RPMI7951 (cell line): ENCODE measurements at regions not wholly inside any gene's neighbourhood (a gene's known extent, or its start where the extent isn't known, plus 50 kb on each side); places are given as distances from the start of the nearest gene placed in this dataset.

ENCODE experiments used
- DNase-seq: peaks from one replicate; pipeline ENCODE4 v3.0.0-alpha.2; 2012; ENCODE audit warnings: low read depth

GRCh38 chr4:30939069-30939468, 218.9 kb downstream of the PCDH7 start:
- no peak for DNase-seq

GRCh38 chr4:30939684-30940083, 219.5 kb downstream of the PCDH7 start:
- DNase-seq, result no peak

DNA sequence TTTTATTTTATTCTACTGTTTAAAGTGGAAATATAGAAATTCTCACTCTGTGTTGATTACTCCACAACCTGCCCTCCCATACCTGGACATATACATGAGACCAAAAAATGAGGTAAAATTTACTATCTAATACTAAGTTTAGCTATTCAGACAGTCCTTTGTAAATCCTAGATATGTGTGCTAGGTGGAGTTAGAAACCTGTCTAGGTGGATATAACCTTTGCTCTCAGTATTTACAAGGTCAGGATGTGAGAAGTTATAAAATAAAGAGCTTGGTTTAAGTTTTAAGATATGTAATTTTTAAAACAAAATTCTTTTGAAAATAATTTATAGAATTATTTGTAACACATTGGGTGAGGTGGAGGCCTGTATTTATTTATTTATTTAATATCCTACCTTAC, 221.5 kb downstream of the PCDH7 start:
- DNase-seq, result no peak

DNA sequence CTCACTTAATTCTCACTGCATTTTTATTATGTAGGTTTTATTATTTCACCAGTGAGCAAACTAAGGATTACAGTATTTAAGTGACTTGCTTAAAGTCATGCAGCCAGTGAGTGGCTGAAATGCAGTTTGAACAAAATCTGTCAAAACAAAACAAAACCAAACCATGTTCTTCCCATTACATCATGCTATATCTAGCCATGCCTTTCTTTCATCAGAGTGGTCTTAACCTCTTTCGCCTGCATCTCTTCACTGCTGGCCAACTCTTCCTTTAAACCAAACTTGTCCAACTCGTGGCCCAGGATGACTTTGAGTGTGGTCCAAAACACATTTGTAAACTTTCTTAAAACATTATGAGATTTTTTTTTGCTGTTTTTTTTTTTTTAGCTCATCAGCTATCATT, 223.2 kb downstream of the PCDH7 start:
- DNase-seq, result no peak

GRCh38 chr4:30945586-30945985, 225.4 kb downstream of the PCDH7 start:
- DNase-seq, result no peak

DNA sequence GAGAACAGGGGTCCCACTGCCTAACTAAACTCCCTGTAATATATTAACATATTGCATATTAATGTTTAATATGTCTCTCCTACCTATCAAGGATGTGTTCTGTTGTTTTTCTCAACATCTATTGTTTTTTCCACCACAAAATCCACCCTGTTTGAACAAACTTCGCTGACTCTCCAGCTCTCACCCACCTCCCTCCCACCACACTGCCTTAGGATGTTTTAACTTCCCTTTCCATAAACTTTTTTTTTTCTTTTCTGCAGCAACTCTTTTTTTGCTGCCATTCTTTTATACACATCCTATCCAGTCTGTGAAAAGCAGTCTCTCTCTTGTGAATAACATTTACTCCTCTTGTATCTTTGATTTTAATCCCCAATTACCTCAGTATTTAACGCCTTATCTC, 226.1 kb downstream of the PCDH7 start:
- no peak for DNase-seq

GRCh38 chr4:30948653-30949052, 228.5 kb downstream of the PCDH7 start:
- DNase-seq, result no peak

- peak; percentile 0 for DNase-seq
Measured at GRCh38 chr4:30950737-30951136, 230.6 kb downstream of the PCDH7 start.

GRCh38 chr4:30952526-30953219, 232.5 kb downstream of the PCDH7 start:
- no peak for DNase-seq

DNA sequence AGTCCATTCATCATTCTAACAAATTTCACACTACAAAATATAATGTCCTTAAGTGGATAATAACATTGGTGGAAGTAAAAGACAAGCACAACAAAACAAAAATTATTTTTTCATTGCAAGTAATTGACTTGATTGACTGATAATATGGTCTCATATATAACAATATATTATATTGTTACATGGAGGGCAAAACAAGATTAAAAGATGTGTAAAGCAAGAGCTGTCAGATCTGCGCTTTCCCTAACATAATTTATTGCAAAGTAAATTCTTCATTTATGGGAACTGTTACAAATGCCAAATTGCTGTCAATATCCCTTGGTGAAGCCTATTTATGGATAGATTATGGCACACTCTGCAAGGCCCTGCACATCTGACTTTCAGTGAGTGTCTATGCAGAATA, 233.6 kb downstream of the PCDH7 start:
- no peak for DNase-seq

DNA sequence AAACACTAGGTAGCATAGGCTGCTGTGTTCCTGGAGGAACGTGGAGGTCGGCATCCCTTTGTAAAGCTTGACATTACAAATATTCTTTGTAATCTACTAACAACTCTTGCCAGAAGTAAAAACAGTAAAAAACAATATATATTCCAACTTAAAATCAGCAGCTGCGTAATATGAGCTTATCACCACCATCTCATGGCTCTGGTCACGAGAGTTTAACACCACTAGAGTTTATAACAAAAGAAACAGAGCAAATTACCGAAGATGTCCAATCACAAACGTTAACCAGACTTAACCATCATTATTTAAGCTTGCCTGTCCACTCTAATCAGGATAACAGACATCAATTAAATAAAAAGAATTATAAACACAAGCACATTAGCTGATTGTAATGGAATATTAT, 236.7 kb downstream of the PCDH7 start:
- no peak for DNase-seq

- DNase-seq, result no peak
Measured at GRCh38 chr4:30957706-30958105, 237.5 kb downstream of the PCDH7 start.

DNA sequence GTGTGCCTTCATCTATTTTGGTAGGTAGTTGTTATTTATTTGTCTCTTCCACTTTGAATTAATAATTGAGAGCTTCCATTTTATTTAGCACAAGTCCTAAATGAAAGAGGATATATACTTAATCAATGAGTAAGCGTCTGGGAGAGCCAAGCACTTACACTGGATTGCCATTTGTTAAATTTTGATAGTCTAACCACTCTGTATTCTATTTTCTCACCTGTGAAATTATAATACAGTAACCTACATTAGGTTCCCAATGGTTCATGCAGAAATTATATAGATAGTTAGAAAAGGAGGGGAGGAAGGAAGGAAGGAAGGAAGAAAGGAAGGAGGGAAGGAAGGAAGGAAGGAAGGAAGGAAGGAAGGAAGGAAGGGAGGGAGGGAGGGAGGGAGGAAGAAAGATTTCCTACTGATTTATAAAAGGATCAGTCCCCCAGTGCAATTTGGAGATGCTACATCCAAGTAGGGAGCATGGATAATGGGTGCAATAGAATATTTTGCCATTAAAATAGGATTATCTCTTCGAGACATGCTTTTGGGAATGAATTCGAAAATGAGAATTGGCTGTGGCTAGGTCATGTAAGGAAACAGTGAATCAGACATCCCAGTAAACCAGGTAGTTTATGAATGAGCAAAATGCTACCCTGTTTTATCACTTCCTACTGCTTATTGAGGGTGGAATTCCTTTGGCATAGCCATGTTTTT, 239.8 kb downstream of the PCDH7 start:
- DNase-seq, result no peak

DNA sequence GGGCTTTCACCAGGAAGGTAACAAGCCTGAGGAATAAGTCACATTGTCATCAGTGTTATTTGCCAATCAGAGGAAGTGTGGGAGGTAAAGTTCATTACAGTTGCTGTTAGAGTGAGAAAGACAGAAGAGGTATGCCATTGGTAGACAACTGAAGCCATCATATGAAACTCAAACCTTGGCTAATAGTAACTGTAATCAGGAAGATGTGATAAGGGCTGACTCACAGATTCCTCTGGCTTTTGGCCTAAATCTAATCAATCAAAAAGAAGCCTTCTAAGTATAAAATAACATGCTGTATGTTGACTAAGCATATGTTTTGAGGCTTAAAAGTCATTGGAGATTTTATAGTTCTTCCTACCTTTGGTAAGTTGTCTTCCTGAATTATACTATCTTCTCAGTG, 242.8 kb downstream of the PCDH7 start:
- DNase-seq, result no peak

DNA sequence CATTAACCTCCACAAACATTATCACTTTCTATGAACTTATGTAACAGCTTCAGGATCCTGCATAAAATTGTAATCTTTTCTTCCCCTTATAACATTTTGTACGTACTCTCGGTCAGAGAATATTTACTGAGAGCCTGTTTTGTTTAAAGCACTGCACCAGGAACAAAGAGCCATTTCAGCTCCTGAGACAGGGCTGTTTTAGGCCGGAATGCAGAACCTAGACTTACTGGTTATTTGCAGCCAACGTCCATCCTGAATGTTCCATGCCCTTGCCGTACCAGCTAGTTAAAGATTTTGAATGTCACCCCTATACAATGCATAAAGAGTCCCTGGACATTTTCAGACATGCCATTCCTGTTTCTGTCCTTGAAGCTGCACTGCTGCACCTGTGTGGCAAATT, 248.8 kb downstream of the PCDH7 start:
- no peak for DNase-seq

DNA sequence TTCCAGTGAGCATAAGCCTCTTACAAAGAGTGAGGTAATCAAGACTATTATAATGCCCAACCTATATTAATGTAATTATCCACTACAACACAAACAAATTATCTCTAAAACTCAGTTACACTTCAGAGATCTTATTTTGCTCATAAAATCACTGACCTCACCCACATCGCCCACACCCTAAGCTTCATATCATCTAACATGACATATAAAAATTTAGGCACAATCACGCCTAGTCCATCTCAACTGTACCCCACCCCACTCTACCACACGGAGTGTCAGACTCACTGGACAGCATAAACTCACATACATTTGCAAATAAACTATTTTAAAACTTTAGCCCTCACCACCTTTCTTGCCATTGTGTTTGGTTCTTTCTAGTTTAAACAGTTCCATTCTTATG, 252.4 kb downstream of the PCDH7 start:
- DNase-seq, result no peak

DNA sequence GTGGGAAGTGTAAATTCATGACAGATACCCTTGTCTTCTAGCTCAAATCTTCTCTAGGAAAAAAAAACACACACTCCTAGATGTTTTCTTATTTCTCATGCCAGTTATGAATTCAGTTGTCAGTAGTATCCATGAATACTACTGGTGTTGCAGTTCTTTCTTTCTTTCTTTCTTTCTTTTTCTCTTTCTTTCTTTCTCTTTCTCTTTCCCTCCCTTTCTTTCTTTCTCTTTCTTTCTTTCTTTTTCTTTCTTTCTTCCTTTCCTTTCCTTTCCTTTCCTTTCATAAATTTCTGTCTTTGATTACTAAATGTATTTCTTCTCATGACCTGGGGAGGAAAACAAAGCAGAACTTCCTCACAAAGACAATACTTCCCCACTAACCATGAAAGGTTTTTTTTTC, 253.8 kb downstream of the PCDH7 start:
- DNase-seq, result no peak

DNA sequence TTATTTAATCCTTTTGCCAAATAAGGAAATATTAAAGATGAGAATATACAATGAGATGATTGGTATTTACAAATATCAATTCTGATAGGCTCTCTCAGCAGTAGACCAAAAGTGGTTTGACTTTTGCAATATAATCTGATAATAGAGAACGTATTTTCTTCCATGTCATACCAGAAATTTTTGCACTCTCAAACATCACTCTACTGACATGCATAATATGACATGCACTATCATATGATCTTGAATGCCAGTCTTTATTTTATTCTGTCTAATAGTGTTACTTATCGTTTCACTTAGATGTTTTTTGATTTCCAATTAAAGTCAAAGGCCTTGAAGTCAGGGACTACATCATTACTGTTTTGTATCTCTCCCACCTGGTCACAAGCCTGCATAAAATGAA, 259.2 kb downstream of the PCDH7 start:
- no peak for DNase-seq

- no peak for DNase-seq
Measured at GRCh38 chr4:30989508-30989907, 269.3 kb downstream of the PCDH7 start.

DNA sequence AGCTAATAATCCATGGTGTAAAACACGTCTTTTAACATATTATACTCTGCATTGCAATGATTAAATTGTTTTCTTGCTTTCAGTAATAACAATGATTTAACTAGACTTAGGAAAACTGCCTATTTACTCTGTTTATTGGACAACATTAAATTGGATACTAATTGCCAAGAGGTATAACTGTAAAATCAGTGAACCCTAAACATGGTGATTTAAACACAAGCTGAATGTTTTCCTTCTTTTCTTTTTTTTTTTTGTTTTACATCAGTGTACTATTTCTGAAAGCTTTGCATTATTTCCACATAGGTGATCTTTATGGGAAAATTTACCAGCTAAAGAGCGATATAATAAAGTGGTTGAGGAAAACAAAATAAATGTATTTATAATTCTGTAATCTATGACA, 276.7 kb downstream of the PCDH7 start:
- no peak for DNase-seq

GRCh38 chr4:31005037-31005436, 284.9 kb downstream of the PCDH7 start:
- no peak for DNase-seq

GRCh38 chr4:31007858-31008257, 287.7 kb downstream of the PCDH7 start:
- no peak for DNase-seq

DNA sequence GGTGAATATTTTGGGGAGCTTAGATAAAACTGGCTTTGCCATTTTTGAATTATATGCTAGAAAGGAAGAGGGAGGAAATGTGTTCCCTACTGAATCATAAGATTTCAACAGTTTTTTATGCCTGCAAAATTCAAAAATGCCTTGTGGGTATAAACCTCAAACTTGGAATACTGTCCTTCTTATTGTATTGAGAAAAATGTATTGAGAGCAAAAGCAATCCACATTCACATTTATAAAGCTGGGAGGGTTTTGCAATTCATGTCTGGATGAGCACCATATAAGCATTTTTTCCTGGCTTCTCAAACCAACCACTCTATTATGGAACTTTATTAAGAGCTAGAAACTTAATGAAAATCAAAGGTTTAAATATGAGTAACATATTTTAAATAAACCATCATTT, 289.8 kb downstream of the PCDH7 start:
- DNase-seq, result no peak

DNA sequence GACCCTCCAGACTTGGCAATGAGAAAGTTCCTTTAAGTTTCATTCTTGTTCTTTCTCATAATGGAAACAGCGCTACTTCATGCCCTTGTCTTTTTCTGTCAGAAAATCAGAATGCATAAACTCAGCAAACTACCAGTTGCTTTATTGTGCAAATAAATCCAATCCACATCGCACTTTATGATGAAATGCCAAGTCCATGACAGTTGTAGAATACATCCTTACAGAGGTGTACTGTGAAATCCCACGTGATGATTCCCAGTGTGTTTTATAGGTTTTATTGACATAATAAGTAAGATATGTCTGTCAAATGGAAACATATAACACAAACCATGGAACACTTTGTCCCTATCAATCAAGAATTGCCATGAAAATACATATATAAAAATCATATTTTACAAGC, 295.0 kb downstream of the PCDH7 start:
- no peak for DNase-seq
